ENCODE measurements at regions not wholly inside any gene's neighbourhood (a gene's known extent, or its start where the extent isn't known, plus 50 kb on each side); places are given as distances from the start of the nearest gene placed in this dataset.

DNA sequence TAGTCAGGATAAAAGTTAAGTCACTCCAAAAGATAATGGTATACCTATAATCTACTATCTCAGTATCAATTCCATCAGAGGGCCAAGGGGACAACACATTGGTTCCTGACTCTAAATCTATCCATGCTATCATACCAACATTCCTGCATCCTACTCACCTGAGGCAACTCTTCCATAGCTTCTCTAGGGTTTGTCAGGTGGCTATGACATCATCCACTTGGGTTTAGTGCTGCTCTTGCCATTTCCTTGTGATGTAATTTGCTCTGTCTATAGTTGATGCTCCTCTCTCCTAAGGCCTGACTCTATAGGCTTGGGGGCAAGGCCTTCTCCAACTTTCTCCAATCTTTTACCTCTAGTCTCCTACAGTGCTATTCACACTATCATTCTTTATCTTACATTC, 139.9 kb upstream of the FSHR start:
- TF ChIP-seq, protein P1, sequence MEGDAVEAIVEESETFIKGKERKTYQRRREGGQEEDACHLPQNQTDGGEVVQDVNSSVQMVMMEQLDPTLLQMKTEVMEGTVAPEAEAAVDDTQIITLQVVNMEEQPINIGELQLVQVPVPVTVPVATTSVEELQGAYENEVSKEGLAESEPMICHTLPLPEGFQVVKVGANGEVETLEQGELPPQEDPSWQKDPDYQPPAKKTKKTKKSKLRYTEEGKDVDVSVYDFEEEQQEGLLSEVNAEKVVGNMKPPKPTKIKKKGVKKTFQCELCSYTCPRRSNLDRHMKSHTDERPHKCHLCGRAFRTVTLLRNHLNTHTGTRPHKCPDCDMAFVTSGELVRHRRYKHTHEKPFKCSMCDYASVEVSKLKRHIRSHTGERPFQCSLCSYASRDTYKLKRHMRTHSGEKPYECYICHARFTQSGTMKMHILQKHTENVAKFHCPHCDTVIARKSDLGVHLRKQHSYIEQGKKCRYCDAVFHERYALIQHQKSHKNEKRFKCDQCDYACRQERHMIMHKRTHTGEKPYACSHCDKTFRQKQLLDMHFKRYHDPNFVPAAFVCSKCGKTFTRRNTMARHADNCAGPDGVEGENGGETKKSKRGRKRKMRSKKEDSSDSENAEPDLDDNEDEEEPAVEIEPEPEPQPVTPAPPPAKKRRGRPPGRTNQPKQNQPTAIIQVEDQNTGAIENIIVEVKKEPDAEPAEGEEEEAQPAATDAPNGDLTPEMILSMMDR (IDR thresholded peaks at IDR 0.05), result no peak
- no peak for TF ChIP-seq POLR2A (IDR thresholded peaks at IDR 0.05)

Measured in thyroid gland (tissue), 4 donors.